Panc1 (cell line): ENCODE measurements at regions not wholly inside any gene's neighbourhood (a gene's known extent, or its start where the extent isn't known, plus 50 kb on each side); places are given as distances from the start of the nearest gene placed in this dataset.

Experiments
- ATAC-seq: fragments of 200-7000 bp; cut with Tn5 transposase; 2 replicates; pipeline ENCODE4 v1.9.1; 2020; ENCODE audit warnings: mild to moderate bottlenecking, moderate library complexity
- BruUV-seq: library from RNA; stranded (reverse); fragments of 400-500 nt; replicated peaks from 2 replicates; lab custom pipeline; 2021; lab: Mats Ljungman, UMichigan
- CTCF ChIA-PET: fragments of 300-600 bp; sonication (Branson Sonifier 250); formaldehyde crosslinking; loops from one replicate; lab custom pipeline; 2022; ENCODE audit warnings: antibody characterized with exemption; lab: Charles Lee
- POLR2A ChIA-PET: fragments of 300-600 bp; sonication (Branson Sonifier 250); formaldehyde crosslinking; loops from one replicate; lab custom pipeline; 2022; ENCODE audit warnings: antibody characterized with exemption; lab: Charles Lee
- DNase-seq: peaks from one replicate; pipeline ENCODE4 v3.0.0-alpha.2; 2010; ENCODE audit warnings: low read depth, low spot score
- H3K27ac ChIP-seq: 2 replicates; pipeline ENCODE4 v1.5.1; 2011; ENCODE audit warnings: mild to moderate bottlenecking, low read length, inconsistent platforms
- H3K27me3 ChIP-seq: fragments of 200-500 bp; sonication (Bioruptor generic); 2 replicates; pipeline ENCODE4 v1.6.0; 2014; ENCODE audit warnings: low read length, inconsistent platforms; ENCODE audit not compliant: control insufficient read depth, insufficient read depth
- H3K36me3 ChIP-seq: fragments of 200-500 bp; sonication (Bioruptor generic); 2 replicates; pipeline ENCODE4 v1.5.1; 2014; ENCODE audit warnings: inconsistent platforms, mild to moderate bottlenecking, low read length, moderate library complexity; ENCODE audit not compliant: control insufficient read depth, insufficient read depth
- H3K4me1 ChIP-seq: 2 replicates; pipeline ENCODE4 v1.5.1; 2011; ENCODE audit warnings: inconsistent platforms, mild to moderate bottlenecking, low read length, moderate library complexity; ENCODE audit not compliant: control insufficient read depth, insufficient read depth
- H3K4me3 ChIP-seq, 2 experiments: 2 replicates each; pipeline ENCODE4 v1.5.1; 2011 to 2012; ENCODE audit warnings: low read depth in 2 of 2, low read length in 2 of 2, mild to moderate bottlenecking in 2 of 2, inconsistent platforms in 1 of 2, moderate library complexity in 1 of 2
- H3K9me3 ChIP-seq: fragments of 200-500 bp; sonication (Bioruptor generic); 2 replicates; pipeline ENCODE4 v1.5.1; 2014; ENCODE audit warnings: low read depth, mild to moderate bottlenecking, inconsistent platforms, low read length, moderate library complexity; ENCODE audit not compliant: control insufficient read depth, insufficient read depth
- POLR2AphosphoS5 ChIP-seq: IDR thresholded peaks from 2 replicates; pipeline ENCODE4 v1.6.1; 2012; ENCODE audit warnings: mild to moderate bottlenecking, low read depth, low read length, moderate library complexity
- SIN3A ChIP-seq: IDR thresholded peaks from 2 replicates; pipeline ENCODE4 v1.6.1; 2012; ENCODE audit warnings: low read depth, mild to moderate bottlenecking, low read length, moderate library complexity, borderline replicate concordance; ENCODE audit not compliant: insufficient read depth
- TCF7L2 ChIP-seq: IDR thresholded peaks from 2 replicates; pipeline ENCODE4 v1.6.1; 2011; ENCODE audit warnings: mild to moderate bottlenecking, low read depth, low read length, inconsistent platforms
- in situ Hi-C: cut with HindIII; loops from 2 replicates; pipeline ENCODE4 v1.10.0; 2016; ENCODE audit warnings: low sequenced_read_pairs, low pct_unique_long_range_greater_than_20kb
- intact Hi-C: fragments of 100-400 bp; cut with micrococcal nuclease; formaldehyde crosslinking; loops from one replicate; pipeline ENCODE4 v1.10.0; 2022; ENCODE audit not compliant: unreplicated experiment
- TF ChIP-seq, protein P1 (sequence below), 2 experiments: IDR thresholded peaks; 2 replicates each; pipeline ENCODE4 v1.6.1; 2011 to 2012; ENCODE audit warnings: low read depth in 2 of 2, control low read depth in 1 of 2, low read length in 1 of 2, mild to moderate bottlenecking in 1 of 2, moderate library complexity in 1 of 2; ENCODE audit not compliant: insufficient read depth in 1 of 2
- TF ChIP-seq, protein P2 (sequence below): fragments of 450-650 bp; IDR thresholded peaks from 2 replicates; pipeline ENCODE4 v1.5.1; 2017; ENCODE audit warnings: mild to moderate bottlenecking

- Histone ChIP-seq H3K4me1 (no peaks in the 10 kb centered on the region), H3K27ac (no peak overlapping the region), H3K4me3 (no peak overlapping the region), H3K9me3 (no peaks in the 10 kb centered on the region), H3K36me3 (no peaks in the 10 kb centered on the region), H3K27me3 (no peaks in the 10 kb centered on the region)
- POLR2A ChIA-PET = no interaction called here
- DNase-seq (no peak), ATAC-seq (no peak)
- BruUV-seq = no TSS peak
- TF ChIP-seq SIN3A = no peak
- intact Hi-C loops = no loop called here
- CTCF ChIA-PET = no interaction called here
- in situ Hi-C loops = no loop called here
These were observed 54.1 kb upstream of the HS6ST1 start for GRCh38 chr2:128372621-128373341.

GRCh38 chr2:128373451-128374000 is 54.9 kb upstream of the HS6ST1 start:
- H3K27me3 ChIP-seq = no peaks in the 10 kb centered on the region
- no peaks in the 10 kb centered on the region for H3K4me1 ChIP-seq
- no peak for TF ChIP-seq POLR2AphosphoS5
- TF ChIP-seq, protein P1, sequence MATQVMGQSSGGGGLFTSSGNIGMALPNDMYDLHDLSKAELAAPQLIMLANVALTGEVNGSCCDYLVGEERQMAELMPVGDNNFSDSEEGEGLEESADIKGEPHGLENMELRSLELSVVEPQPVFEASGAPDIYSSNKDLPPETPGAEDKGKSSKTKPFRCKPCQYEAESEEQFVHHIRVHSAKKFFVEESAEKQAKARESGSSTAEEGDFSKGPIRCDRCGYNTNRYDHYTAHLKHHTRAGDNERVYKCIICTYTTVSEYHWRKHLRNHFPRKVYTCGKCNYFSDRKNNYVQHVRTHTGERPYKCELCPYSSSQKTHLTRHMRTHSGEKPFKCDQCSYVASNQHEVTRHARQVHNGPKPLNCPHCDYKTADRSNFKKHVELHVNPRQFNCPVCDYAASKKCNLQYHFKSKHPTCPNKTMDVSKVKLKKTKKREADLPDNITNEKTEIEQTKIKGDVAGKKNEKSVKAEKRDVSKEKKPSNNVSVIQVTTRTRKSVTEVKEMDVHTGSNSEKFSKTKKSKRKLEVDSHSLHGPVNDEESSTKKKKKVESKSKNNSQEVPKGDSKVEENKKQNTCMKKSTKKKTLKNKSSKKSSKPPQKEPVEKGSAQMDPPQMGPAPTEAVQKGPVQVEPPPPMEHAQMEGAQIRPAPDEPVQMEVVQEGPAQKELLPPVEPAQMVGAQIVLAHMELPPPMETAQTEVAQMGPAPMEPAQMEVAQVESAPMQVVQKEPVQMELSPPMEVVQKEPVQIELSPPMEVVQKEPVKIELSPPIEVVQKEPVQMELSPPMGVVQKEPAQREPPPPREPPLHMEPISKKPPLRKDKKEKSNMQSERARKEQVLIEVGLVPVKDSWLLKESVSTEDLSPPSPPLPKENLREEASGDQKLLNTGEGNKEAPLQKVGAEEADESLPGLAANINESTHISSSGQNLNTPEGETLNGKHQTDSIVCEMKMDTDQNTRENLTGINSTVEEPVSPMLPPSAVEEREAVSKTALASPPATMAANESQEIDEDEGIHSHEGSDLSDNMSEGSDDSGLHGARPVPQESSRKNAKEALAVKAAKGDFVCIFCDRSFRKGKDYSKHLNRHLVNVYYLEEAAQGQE (IDR thresholded peaks at IDR 0.05; ENCODE audit: insufficient read depth in 1 of 2, low read depth in 2 of 2, low read length in 1 of 2) = no peak
- TF ChIP-seq TCF7L2 = no peak
- TF ChIP-seq, protein P2, sequence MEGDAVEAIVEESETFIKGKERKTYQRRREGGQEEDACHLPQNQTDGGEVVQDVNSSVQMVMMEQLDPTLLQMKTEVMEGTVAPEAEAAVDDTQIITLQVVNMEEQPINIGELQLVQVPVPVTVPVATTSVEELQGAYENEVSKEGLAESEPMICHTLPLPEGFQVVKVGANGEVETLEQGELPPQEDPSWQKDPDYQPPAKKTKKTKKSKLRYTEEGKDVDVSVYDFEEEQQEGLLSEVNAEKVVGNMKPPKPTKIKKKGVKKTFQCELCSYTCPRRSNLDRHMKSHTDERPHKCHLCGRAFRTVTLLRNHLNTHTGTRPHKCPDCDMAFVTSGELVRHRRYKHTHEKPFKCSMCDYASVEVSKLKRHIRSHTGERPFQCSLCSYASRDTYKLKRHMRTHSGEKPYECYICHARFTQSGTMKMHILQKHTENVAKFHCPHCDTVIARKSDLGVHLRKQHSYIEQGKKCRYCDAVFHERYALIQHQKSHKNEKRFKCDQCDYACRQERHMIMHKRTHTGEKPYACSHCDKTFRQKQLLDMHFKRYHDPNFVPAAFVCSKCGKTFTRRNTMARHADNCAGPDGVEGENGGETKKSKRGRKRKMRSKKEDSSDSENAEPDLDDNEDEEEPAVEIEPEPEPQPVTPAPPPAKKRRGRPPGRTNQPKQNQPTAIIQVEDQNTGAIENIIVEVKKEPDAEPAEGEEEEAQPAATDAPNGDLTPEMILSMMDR = no peak
- no peak for TF ChIP-seq SIN3A
- in situ Hi-C loops (no loop called here), intact Hi-C loops (no loop called here)
- no peak for ATAC-seq
- H3K9me3 ChIP-seq = no peaks in the 10 kb centered on the region
- H3K4me3 ChIP-seq = no peak overlapping the region
- ChIA-PET CTCF (no interaction called here), POLR2A (no interaction called here)
- DNase-seq = no peak
- no peaks in the 10 kb centered on the region for H3K36me3 ChIP-seq
- BruUV-seq = no TSS peak
- H3K27ac ChIP-seq = no peak overlapping the region
